ENCODE measurements at regions not wholly inside any gene's neighbourhood (a gene's known extent, or its start where the extent isn't known, plus 50 kb on each side); places are given as distances from the start of the nearest gene placed in this dataset.

GRCh38 chr18:37624318-37624717, 58.7 kb upstream of the CELF4 start:
- Histone ChIP-seq H4K20me1 (no peaks in the 10 kb centered on the region), H3K36me3 (no peaks in the 10 kb centered on the region), H3K9ac (no peak overlapping the region), H3K27ac (no peak overlapping the region), H3K4me3 (no peak overlapping the region), H3K4me2 (no peak overlapping the region), H3K9me3 (no peaks in the 10 kb centered on the region), H3K4me1 (peaks cover 4% of the 10 kb centered on the region; the same call in 1 of the 2 replicates), H3K27me3 (no peaks in the 10 kb centered on the region)
- TF ChIP-seq Cebpa-rat (IDR thresholded peaks at IDR 0.05), result no peak

GRCh38 chr18:37619964-37620363, 54.4 kb upstream of the CELF4 start:
- Histone ChIP-seq H3K4me3 (no peak overlapping the region), H3K9me3 (no peaks in the 10 kb centered on the region), H3K27me3 (no peaks in the 10 kb centered on the region), H3K9ac (no peak overlapping the region), H3K4me1 (peaks cover 4% of the 10 kb centered on the region; the same call in 1 of the 2 replicates), H3K36me3 (no peaks in the 10 kb centered on the region), H3K4me2 (no peak overlapping the region), H3K27ac (no peak overlapping the region), H4K20me1 (no peaks in the 10 kb centered on the region)
- no peak for TF ChIP-seq Cebpa-rat (IDR thresholded peaks at IDR 0.05)

- no peak overlapping the region for H3K4me2 ChIP-seq
- no peak for TF ChIP-seq Cebpa-rat (IDR thresholded peaks at IDR 0.05)
- no peaks in the 10 kb centered on the region for H3K9me3 ChIP-seq
- H3K9ac ChIP-seq, result no peak overlapping the region
- H3K4me3 ChIP-seq, result no peak overlapping the region
- peaks cover 4% of the 10 kb centered on the region; the same call in 1 of the 2 replicates for H3K4me1 ChIP-seq
- H3K27me3 ChIP-seq, result no peaks in the 10 kb centered on the region
- H3K27ac ChIP-seq, result no peak overlapping the region
- no peaks in the 10 kb centered on the region for H3K36me3 ChIP-seq
- no peaks in the 10 kb centered on the region for H4K20me1 ChIP-seq
These were observed 52.0 kb upstream of the CELF4 start for GRCh38 chr18:37617623-37618022.
